A673 (cell line): ENCODE measurements at regions not wholly inside any gene's neighbourhood (a gene's known extent, or its start where the extent isn't known, plus 50 kb on each side); places are given as distances from the start of the nearest gene placed in this dataset.

Experiments
- BruUV-seq: library from RNA; stranded (reverse); fragments of 400-500 nt; replicated peaks from 2 replicates; lab custom pipeline; 2021; lab: Mats Ljungman, UMichigan
- CTCF ChIA-PET: fragments of 300-600 bp; sonication (Branson Sonifier 250); formaldehyde crosslinking; loops from one replicate; lab custom pipeline; 2022; ENCODE audit warnings: antibody characterized with exemption; lab: Charles Lee
- POLR2A ChIA-PET: fragments of 300-600 bp; sonication (Branson Sonifier 250); formaldehyde crosslinking; loops from one replicate; lab custom pipeline; 2022; ENCODE audit warnings: antibody characterized with exemption; ENCODE audit not compliant: low non-redundant PET; lab: Charles Lee
- DNase-seq: peaks from one replicate; pipeline ENCODE4 v3.0.0-alpha.2; 2015; ENCODE audit warnings: low spot score
- H3K27ac ChIP-seq: fragments of 200-600 bp; sonication (generic); 2 replicates; pipeline ENCODE4 v1.5.1; 2016; ENCODE audit warnings: mixed run types, low read depth, mild to moderate bottlenecking, mixed read lengths, antibody characterized with exemption, low read length; ENCODE audit not compliant: poor library complexity, severe bottlenecking
- H3K27me3 ChIP-seq: fragments of 200-600 bp; sonication (generic); replicated peaks from 2 replicates; pipeline ENCODE4 v1.6.1; 2017; ENCODE audit warnings: mixed run types, low read depth, mild to moderate bottlenecking, mixed read lengths, antibody characterized with exemption, low read length; ENCODE audit not compliant: insufficient read depth, poor library complexity
- H3K36me3 ChIP-seq: fragments of 200-600 bp; sonication (generic); 2 replicates; pipeline ENCODE4 v1.6.1; 2016; ENCODE audit warnings: mixed run types, mild to moderate bottlenecking, mixed read lengths, antibody characterized with exemption, low read length; ENCODE audit not compliant: insufficient read depth, poor library complexity, severe bottlenecking
- H3K4me1 ChIP-seq: fragments of 200-600 bp; sonication (generic); 2 replicates; pipeline ENCODE4 v1.6.1; 2017; ENCODE audit warnings: mixed run types, mild to moderate bottlenecking, mixed read lengths, antibody characterized with exemption, low read length; ENCODE audit not compliant: insufficient read depth, poor library complexity, severe bottlenecking
- H3K4me3 ChIP-seq: fragments of 200-600 bp; sonication (generic); 2 replicates; pipeline ENCODE4 v1.5.1; 2016; ENCODE audit warnings: low read depth, mixed run types, mild to moderate bottlenecking, mixed read lengths, low read length; ENCODE audit not compliant: poor library complexity, severe bottlenecking
- H3K9me3 ChIP-seq: fragments of 200-600 bp; sonication (generic); 2 replicates; pipeline ENCODE4 v1.6.1; 2016; ENCODE audit warnings: mixed run types, low read depth, mild to moderate bottlenecking, mixed read lengths, antibody characterized with exemption, low read length; ENCODE audit not compliant: poor library complexity, severe bottlenecking
- EZH2 ChIP-seq: fragments of 200-600 bp; sonication (generic); IDR thresholded peaks from 2 replicates; pipeline ENCODE4 v1.6.1; 2017; ENCODE audit warnings: borderline replicate concordance, low read depth, mild to moderate bottlenecking, mixed read lengths, antibody characterized with exemption, low read length; ENCODE audit not compliant: poor library complexity, severe bottlenecking
- intact Hi-C: fragments of 100-400 bp; cut with micrococcal nuclease; formaldehyde crosslinking; loops from one replicate; pipeline ENCODE4 v1.10.0; 2022; ENCODE audit not compliant: unreplicated experiment
- TF ChIP-seq, protein P1 (sequence below): fragments of 300-800, 200-600 bp; sonication (generic); conservative IDR thresholded peaks from 2 replicates; pipeline ENCODE4 v1.5.1; 2017; ENCODE audit warnings: low read depth, mild to moderate bottlenecking, antibody characterized with exemption, low read length, moderate library complexity, mixed read lengths

GRCh38 chr4:152083338-152083737, 322.5 kb upstream of the GATB start:
- DNase-seq = no peak
- Histone ChIP-seq H3K27me3 (no peaks in the 10 kb centered on the region), H3K9me3 (no peaks in the 10 kb centered on the region), H3K4me1 (no peaks in the 10 kb centered on the region), H3K36me3 (no peaks in the 10 kb centered on the region), H3K27ac (no peak overlapping the region), H3K4me3 (no peak overlapping the region)
- CTCF ChIA-PET = no interaction called here
- no TSS peak for BruUV-seq
- POLR2A ChIA-PET = no interaction called here
- TF ChIP-seq, protein P1, sequence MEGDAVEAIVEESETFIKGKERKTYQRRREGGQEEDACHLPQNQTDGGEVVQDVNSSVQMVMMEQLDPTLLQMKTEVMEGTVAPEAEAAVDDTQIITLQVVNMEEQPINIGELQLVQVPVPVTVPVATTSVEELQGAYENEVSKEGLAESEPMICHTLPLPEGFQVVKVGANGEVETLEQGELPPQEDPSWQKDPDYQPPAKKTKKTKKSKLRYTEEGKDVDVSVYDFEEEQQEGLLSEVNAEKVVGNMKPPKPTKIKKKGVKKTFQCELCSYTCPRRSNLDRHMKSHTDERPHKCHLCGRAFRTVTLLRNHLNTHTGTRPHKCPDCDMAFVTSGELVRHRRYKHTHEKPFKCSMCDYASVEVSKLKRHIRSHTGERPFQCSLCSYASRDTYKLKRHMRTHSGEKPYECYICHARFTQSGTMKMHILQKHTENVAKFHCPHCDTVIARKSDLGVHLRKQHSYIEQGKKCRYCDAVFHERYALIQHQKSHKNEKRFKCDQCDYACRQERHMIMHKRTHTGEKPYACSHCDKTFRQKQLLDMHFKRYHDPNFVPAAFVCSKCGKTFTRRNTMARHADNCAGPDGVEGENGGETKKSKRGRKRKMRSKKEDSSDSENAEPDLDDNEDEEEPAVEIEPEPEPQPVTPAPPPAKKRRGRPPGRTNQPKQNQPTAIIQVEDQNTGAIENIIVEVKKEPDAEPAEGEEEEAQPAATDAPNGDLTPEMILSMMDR = no peak
- no peak for TF ChIP-seq EZH2
- intact Hi-C loops = no loop called here

GRCh38 chr4:152081024-152081423, 320.2 kb upstream of the GATB start:
- no peaks in the 10 kb centered on the region for H3K36me3 ChIP-seq
- no peak overlapping the region for H3K27ac ChIP-seq
- no peak overlapping the region for H3K4me3 ChIP-seq
- no peaks in the 10 kb centered on the region for H3K9me3 ChIP-seq
- H3K4me1 ChIP-seq = no peaks in the 10 kb centered on the region
- CTCF ChIA-PET = no interaction called here
- no peaks in the 10 kb centered on the region for H3K27me3 ChIP-seq
- intact Hi-C loops = no loop called here
- TF ChIP-seq, protein P1 = no peak
- no peak for TF ChIP-seq EZH2
- POLR2A ChIA-PET = no interaction called here
- DNase-seq = no peak
- no TSS peak for BruUV-seq

- no peak for DNase-seq
- BruUV-seq = no TSS peak
- no peaks in the 10 kb centered on the region for H3K4me1 ChIP-seq
- intact Hi-C loops = no loop called here
- H3K36me3 ChIP-seq = no peaks in the 10 kb centered on the region
- H3K4me3 ChIP-seq = no peak overlapping the region
- ChIA-PET CTCF (no interaction called here), POLR2A (no interaction called here)
- no peaks in the 10 kb centered on the region for H3K27me3 ChIP-seq
- TF ChIP-seq EZH2 = no peak
- TF ChIP-seq, protein P1 = no peak
- no peak overlapping the region for H3K27ac ChIP-seq
- H3K9me3 ChIP-seq = no peaks in the 10 kb centered on the region
These were observed 318.9 kb upstream of the GATB start for GRCh38 chr4:152079543-152080293.
